Esophagus muscularis mucosa (tissue), 3 donors: ENCODE measurements at regions not wholly inside any gene's neighbourhood (a gene's known extent, or its start where the extent isn't known, plus 50 kb on each side); places are given as distances from the start of the nearest gene placed in this dataset.

Source experiments
- EP300 ChIP-seq: sonication (generic); formaldehyde crosslinking; IDR thresholded peaks from one replicate; pipeline ENCODE4 v1.6.1; 2017; ENCODE audit warnings: antibody characterized with exemption
- POLR2AphosphoS5 ChIP-seq, 2 donors: sonication (generic); formaldehyde crosslinking; IDR thresholded peaks; one replicate each; pipeline ENCODE4 v1.6.1; 2017; ENCODE audit warnings: antibody characterized with exemption in 2 of 2

- no peak for TF ChIP-seq POLR2AphosphoS5 (IDR thresholded peaks at IDR 0.05)
- no peak for TF ChIP-seq EP300
Measured at GRCh38 chrX:95907081-95907480, 777.6 kb upstream of the DIAPH2 start.
